ENCODE measurements at regions not wholly inside any gene's neighbourhood (a gene's known extent, or its start where the extent isn't known, plus 50 kb on each side); places are given as distances from the start of the nearest gene placed in this dataset.
"Not testable (repeated sequence)": the region's sequence is repeated elsewhere in the genome, so short reads cannot be mapped to it uniquely, and the experiment has no call there.

GRCh38 chr14:100421756-100422470, 98.8 kb downstream of the SLC25A47 start:
- DNase-seq = no peak

DNA sequence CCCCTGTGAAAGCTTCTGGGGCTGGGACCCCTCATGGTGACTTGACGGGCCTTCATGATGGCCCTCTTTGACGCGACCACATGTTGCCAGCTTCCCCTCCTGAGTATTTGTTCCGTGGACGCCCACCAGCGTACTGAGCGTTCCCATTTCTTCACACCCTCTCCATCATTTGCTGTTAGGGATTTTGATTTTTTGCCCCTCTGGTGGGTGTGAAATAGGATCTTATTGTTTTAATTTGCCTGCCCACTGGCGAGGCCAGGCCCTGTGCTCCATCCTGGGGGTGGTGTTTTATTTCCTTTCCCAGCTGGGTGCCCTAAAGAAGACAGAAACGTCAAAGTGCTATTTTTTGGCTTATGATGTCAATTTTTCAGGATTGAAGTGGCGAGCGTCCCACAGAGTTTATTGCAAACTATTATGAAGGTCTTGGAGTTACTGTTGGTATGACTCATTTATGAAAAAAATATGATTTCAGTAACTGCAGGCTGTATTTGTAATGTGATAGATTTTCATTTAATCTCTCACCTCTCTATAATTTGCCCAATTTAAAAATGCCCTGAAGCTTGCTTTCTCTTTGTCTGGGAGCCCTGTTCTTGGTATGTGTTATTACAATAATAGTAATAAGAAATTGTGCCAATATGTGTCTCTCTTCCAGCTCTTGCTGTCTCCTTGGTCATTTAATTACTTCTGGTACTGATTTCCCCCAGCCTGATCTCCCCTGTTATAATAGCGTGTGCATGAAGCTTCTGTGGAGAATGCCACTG, 99.6 kb downstream of the SLC25A47 start:
- DNase-seq = no peak

DNA sequence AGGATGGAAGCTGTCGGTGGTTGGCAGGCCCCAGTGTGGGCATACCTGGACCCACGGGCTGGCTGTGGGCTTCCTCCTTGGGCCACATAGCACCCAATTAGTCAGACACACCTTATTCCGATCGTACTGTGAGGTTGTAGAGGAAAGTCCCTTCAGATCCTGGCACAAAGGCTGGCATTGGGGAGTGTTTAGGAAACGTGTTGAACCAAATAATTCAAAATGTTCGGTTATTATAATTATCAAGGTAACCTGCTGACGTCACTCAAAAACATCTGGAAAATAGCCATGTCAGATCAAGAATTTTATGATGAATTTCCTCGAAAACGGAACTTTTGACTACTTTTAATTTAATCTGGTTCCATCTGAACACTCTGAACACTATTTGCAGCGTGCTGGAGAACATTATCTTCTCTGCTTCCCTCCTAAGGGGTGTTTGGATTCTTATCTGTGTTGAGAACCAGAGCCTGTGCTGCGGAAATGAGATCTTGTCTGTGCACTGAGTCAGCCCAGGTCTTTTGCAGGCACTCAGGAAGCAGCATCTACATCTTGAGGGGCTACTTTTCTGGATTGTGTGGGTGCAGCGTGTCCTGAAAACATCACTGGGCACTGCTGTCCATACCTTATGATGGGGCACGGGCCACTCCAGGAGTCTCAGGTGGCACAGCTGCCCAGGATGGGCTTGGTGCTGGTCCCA, 100.3 kb downstream of the SLC25A47 start:
- no peak for DNase-seq

GRCh38 chr14:100424504-100425428, 101.6 kb downstream of the SLC25A47 start:
- no peak for DNase-seq

DNA sequence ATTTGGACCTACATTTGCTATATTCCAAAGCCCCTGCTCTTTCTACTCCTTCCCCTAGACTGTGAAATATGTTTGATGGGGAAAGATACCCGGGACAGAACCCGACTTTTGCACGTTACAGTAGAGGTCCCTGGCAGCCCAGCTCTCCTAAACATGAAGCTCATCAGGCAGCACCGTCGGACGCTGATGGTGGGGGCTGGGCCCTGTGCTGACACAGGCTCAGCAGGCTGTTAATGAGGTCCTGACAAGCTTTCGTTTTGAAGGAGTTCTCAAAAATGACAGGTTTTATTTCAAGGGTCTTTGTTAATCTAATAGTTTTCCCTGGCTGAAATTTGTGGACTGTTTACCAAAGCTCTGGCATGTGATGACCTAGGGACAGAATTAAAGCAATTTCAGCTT, 102.3 kb downstream of the SLC25A47 start:
- no peak for DNase-seq

- no peak for DNase-seq
These were observed 103.2 kb downstream of the SLC25A47 start for GRCh38 chr14:100426314-100426713.

DNA sequence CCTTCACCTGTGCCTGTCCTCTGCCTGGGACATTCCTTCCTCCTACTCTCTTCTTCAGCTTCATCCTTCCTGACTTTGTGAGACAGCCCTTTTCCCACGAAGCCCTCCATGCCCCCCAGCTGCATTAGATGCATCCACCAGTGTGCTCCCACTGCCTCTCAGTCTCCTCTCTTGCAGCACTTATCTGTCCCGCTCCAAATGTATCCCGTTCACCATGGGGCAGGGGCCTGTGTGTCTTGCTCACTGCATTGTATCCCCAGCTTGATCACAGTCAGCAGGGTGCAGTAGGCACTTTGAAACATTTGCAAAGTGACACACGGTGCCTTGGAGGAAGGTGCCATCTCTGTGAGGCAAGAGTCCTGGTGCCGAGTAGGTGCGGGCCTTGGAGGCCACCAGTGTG, 104.0 kb downstream of the SLC25A47 start:
- DNase-seq = no peak

GRCh38 chr14:100428727-100429126, 105.6 kb downstream of the SLC25A47 start:
- no peak for DNase-seq

- no peak for DNase-seq
These were observed 106.4 kb downstream of the SLC25A47 start for GRCh38 chr14:100429537-100429936.

DNA sequence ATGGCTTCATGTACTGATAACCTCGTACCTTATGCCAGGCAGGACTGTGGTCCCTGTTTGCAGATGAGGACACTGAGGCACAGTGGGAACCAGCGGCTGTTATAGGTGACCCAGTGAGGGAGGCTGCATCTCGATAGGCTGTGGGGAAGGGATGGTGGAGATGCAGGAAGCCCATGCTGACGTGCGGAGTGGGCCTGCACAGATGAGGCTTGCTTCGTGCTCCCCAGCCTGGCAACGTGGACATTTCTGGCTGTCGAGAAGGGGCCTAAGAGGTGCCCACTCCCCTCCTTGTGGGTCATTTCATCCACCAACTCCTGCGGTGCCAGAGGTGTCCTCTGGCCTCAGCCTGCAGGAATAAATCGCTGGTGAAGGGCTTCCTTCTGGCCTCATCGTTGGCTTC, 107.4 kb downstream of the SLC25A47 start:
- DNase-seq = no peak

GRCh38 chr14:100431461-100431860, 108.3 kb downstream of the SLC25A47 start:
- not testable (repeated sequence) for DNase-seq

DNA sequence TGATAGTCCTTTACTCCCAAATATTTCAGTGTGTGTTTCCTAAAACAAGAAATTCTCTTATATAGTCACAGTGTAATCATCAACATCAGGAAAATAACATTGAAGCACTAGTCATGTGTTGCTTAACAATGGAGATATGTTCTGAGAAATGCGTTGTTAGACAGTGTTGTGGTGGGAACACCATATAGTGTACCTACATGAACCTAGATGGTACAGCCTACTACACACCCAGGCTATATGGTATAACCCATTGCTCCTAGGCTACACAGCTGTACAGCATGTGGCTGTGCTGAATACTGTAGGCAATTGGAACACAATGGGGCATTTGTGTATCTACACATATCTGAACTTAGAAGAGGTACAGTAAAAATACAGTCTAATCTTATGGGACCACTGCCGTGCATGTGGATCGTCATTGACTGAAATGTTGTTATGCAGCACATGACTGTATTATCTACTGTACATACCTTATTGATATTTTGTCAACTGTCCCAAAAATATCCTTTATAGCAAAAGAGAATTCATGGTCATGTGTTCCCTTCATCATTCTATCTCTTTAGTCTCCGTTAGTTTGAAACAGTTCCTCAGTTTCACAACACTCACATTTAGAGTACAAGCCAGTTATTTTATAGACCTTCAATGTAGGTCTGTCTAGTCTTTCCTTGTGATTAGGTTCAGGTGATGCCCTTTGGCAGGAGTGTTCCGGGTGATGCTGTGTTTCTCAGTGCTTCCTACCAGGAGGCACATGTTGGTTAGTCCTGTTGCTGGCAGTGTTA, 109.7 kb downstream of the SLC25A47 start:
- DNase-seq = no peak

DNA sequence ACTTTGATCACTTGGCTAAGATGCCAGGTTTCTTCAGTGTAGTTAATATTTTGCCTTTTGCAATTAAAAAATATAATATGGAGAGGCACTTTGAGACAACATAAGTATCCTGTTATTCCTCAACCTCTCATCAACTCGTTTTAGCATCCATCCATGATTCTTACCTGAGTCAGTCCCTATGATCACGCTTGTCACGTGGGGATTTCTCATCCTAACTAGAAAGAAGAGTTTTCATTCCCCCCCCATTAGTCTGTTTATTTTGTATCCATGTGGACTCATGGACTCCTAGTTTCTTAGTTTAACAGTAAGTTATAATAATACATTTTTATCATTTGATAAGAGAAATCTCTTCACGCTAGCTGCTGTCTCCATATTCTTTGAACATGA, 110.3 kb downstream of the SLC25A47 start:
- no peak for DNase-seq

GRCh38 chr14:100434033-100434601, 111.0 kb downstream of the SLC25A47 start:
- no peak for DNase-seq

DNA sequence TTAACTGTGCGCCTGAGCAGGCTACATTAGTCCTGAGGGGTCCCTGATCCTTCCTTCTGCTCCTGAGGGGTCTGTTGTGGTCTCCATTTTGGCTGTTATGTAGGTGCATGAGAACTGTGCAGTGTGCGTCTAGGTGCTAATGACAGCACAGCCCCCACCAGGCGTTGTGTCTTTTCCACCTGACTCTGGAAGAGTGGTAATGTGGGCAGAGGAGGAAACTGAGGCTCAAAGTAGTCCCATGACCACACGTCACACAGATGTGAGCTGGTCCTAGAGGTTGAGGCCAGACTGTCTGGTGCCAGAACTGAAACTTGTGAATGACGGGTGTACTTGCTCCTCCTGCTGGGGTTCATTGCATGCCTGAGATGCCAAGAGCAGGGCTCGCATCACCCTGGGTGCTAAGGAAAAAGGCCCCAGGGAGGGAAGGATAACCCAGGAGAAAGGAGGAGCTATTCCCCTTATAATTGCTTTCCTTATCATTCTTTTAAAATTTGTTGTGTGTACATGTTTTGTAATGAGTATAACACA, 111.8 kb downstream of the SLC25A47 start:
- no peak for DNase-seq

DNA sequence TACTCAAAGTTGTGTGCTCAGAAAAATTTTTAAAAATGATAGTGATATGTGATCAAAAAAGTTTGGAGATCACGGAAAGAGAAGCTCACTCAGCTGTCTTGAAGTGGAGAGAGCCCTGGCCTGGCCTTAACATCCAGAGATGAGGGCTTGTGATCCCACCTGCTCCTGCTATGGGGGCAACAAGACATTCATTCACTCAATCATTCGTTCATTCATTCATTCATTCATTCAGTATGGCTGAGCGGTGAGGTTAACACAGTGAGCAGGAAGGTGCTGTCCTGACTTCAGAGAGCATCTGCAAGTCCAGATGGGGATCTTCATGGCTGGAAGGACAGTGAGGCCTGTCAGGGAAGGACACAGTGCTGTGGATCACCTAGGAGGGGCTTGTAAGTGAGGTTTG, 112.3 kb downstream of the SLC25A47 start:
- DNase-seq = no peak

GRCh38 chr14:100436745-100437406, 113.7 kb downstream of the SLC25A47 start:
- DNase-seq = no peak

- no peak for DNase-seq
These were observed 115.1 kb downstream of the SLC25A47 start for GRCh38 chr14:100438271-100438670.

DNA sequence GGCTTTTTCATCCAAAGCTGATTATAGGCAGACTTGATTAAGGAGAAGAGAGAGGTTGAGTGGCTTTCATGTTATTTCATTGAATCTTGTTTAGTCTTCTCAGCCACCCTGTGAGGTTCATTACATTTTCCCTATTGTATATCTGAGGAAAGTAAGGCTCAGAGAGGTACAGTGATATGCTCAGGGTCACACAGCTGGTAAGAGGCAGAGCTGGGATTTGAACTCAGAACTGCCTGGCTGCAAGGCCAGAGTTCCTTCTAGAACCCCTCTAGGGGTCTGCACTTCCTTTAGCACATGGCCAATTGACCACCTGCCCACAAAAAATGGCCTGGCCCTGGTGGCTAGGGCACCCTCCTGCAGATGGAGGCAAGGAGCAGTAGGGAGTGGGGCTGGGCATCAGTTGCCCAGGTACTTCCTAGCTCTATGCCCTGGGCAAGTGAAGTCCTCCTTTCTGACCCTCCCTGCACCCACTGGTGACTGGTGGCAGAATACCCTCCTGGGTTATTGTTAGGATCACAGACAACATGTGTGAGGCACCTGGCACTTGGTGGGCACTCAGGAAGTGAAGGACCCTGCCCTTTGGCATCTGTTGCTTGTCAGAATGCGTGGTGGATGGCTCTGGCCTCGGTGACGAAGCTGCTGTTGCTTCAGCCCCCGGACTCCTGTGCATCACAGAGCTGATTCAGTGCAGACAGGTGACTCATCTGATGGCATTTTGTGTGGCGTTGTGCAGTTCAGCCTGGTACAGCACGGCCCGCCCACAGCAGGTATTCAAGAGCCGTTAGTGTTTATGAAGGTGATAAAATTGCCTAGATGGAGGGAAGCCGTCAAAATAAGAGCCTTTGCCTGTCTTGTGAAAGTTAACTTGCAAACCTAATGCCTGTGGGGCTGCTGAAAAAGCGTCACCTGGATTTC, 115.8 kb downstream of the SLC25A47 start:
- no peak for DNase-seq

DNA sequence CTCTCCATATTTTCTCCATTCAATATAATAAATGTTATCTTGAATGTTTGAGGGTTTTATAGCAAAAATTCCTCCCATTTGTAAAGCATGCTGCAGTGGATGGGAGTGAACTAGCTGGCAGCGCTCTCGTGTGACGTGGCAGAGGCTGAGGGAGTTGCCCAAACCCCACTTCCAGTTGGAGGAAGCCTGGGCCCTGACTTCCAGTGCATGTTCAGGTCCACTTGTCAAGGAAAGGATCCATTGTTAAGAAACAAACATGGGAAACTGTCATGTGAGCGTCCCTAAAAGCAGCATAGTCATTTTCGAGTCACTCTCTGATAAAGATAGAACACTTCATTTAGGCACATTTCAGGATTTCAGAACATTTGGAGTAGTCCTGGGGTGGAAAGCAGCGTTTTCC, 116.6 kb downstream of the SLC25A47 start:
- DNase-seq = no peak
